Activated T-cell treated with anti-CD3 and anti-CD28 coated beads, Interleukin-2, amount 50 U/mL, for 24 hours (primary cell): ENCODE measurements at regions not wholly inside any gene's neighbourhood (a gene's known extent, or its start where the extent isn't known, plus 50 kb on each side); places are given as distances from the start of the nearest gene placed in this dataset.

Source experiments
- DNase-seq: peaks from one replicate; pipeline ENCODE4 v3.0.0-alpha.2; 2020
- H3K27ac Mint-ChIP-seq: 2 replicates; pipeline ENCODE4 v1.8.0; 2020; ENCODE audit warnings: mild to moderate bottlenecking, mixed read lengths
- H3K27me3 Mint-ChIP-seq: 2 replicates; pipeline ENCODE4 v1.8.0; 2020; ENCODE audit warnings: mixed read lengths
- H3K36me3 Mint-ChIP-seq: 2 replicates; pipeline ENCODE4 v1.8.0; 2020; ENCODE audit warnings: low read depth, mixed read lengths
- H3K4me1 Mint-ChIP-seq: 2 replicates; pipeline ENCODE4 v1.8.0; 2020; ENCODE audit warnings: low read depth, mixed read lengths
- H3K4me3 Mint-ChIP-seq: 2 replicates; pipeline ENCODE4 v1.8.0; 2020; ENCODE audit warnings: mild to moderate bottlenecking, moderate library complexity, mixed read lengths
- H3K9me3 Mint-ChIP-seq: 2 replicates; pipeline ENCODE4 v1.8.0; 2020; ENCODE audit warnings: mixed read lengths

DNA sequence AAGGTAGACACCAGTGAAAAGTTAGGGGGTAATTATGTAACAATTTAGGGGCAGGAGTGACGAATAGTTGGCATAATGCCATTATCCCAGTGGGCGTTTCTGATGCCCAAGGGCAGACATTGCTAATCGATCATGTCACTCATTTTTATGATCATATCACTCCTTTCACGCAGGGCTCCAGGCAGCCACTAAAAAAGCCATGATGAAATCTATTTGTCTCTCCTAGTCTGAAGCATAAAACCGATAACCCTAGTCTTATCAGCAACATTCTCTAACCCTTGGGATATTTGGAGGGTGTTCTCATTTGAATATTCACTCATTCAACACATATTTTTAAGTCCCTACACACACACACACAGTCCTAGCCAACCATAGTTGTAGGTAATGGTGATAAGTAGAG is 114.9 kb downstream of the NMUR2 start:
- H3K9me3 Mint-ChIP-seq: no peaks in the 10 kb centered on the region
- no peaks in the 10 kb centered on the region for H3K4me1 Mint-ChIP-seq
- H3K36me3 Mint-ChIP-seq: no peaks in the 10 kb centered on the region
- DNase-seq: no peak
- H3K27ac Mint-ChIP-seq: no peak overlapping the region
- peaks cover 4% of the 10 kb centered on the region for H3K27me3 Mint-ChIP-seq
- H3K4me3 Mint-ChIP-seq: no peak overlapping the region

DNA sequence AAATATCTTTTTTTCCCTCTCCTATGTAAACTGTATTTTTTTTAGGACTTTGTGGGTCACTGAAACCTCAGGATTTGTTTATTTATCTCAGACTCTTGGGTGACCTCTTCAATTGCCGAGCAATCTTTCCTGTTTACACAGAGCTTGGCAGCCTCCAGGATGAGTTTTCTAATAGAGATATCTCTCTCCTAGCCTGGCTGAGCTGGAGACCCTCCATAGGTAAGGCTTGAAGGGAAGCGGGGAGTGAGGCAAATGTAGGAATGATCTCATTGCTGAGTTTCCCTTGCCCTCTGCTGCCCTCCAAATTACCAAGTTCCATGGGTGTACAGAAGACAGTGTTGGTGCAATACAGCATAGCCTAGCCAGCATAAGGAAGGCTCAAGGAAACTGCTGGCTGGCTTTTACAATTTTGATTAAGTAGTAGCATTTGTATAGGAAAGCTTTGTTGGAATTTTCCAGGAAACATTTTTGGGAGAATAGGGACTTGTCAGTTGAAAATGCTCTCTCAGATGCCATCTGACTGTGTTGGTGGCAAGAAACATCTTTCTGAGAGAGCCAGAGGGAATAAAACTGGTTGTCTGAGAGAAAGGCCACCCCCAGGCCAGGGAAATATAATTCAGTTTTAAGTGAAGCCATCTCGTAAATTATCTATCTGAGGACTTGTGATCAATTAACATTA is 116.0 kb downstream of the NMUR2 start:
- Mint-ChIP-seq H3K27me3 (peaks cover 4% of the 10 kb centered on the region), H3K27ac (no peak overlapping the region), H3K4me1 (no peaks in the 10 kb centered on the region), H3K4me3 (no peak overlapping the region), H3K9me3 (no peaks in the 10 kb centered on the region), H3K36me3 (no peaks in the 10 kb centered on the region)
- no peak for DNase-seq

GRCh38 chr5:152288499-152288898 is 116.6 kb downstream of the NMUR2 start:
- Mint-ChIP-seq H3K36me3 (no peaks in the 10 kb centered on the region), H3K27ac (no peak overlapping the region), H3K4me3 (no peak overlapping the region)

DNA sequence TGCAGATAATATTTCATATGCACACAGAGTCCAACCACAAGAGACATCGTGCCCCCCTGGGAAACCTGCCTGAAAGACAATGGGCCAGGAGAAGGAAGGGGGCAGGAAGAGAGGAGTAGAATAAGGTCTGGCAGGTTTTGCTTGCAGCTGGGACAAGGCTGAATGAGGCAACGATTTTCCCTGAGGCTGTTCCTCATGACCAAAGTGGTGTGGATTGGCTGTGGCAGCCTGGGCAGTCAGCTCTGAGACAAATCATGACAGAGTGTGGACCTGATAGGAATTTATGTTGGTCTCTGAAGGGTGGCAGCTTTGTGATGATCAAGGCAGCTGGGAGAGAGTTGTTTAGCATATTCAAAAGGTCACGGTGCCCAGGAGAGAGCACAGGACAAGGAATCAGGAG is 119.3 kb downstream of the NMUR2 start:
- Mint-ChIP-seq H3K4me1 (no peaks in the 10 kb centered on the region), H3K27ac (no peak overlapping the region), H3K36me3 (no peaks in the 10 kb centered on the region), H3K27me3 (peaks cover 4% of the 10 kb centered on the region), H3K9me3 (no peaks in the 10 kb centered on the region), H3K4me3 (no peak overlapping the region)
- DNase-seq: no peak

More at GRCh38 chr5:152288499-152288898, 116.6 kb downstream of the NMUR2 start:
- Mint-ChIP-seq H3K9me3 (no peaks in the 10 kb centered on the region), H3K27me3 (peaks cover 4% of the 10 kb centered on the region), H3K4me1 (no peaks in the 10 kb centered on the region)
- no peak for DNase-seq

DNA sequence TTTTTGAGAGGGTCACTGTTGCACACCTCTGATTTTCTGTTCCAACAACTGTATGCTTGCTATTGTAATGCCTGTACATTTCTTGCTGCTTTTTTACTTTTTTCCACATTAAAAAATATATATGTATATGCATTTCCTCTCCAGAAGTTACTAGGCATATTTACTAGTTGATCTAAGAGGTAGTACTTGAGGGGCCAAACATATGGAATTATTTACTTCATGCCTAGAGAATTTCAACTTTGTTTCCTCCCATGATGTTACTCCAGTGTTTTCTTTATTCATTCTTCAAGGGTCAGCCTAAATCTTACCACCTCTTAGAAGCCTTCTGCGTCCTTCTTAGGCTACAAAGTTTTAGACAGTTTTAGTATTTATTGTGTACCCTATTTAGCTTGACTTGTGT is 122.7 kb downstream of the NMUR2 start:
- Mint-ChIP-seq H3K36me3 (no peaks in the 10 kb centered on the region), H3K4me1 (no peaks in the 10 kb centered on the region)
- no peak for DNase-seq

DNA sequence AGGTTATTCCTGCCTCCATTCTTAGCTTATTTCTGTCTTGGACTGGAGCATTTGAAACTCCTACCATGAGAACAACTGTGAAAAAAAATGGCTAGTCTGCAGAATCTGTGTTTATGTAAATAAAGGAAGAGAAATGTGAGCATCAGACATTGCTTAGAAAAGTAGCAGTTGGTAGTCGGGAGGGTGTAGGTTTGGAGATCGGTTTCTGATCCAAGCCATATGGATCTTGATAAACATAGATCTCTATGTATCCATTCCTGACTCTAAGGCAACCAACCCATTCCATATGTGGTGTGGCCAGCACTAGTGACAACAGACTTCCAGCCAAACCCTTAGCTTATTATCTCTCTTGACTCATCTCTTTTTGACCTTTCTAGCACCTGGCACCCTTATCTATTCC is 127.1 kb downstream of the NMUR2 start:
- H3K4me1 Mint-ChIP-seq: no peaks in the 10 kb centered on the region
- no peak overlapping the region for H3K27ac Mint-ChIP-seq
- no peak for DNase-seq
- no peaks in the 10 kb centered on the region for H3K9me3 Mint-ChIP-seq
- H3K27me3 Mint-ChIP-seq: peaks cover 4% of the 10 kb centered on the region
- H3K36me3 Mint-ChIP-seq: no peaks in the 10 kb centered on the region
- H3K4me3 Mint-ChIP-seq: no peak overlapping the region

More for the DNA sequence above, 122.7 kb downstream of the NMUR2 start:
- no peak overlapping the region for H3K27ac Mint-ChIP-seq
- peaks cover 8% of the 10 kb centered on the region for H3K27me3 Mint-ChIP-seq
- no peak overlapping the region for H3K4me3 Mint-ChIP-seq
- H3K9me3 Mint-ChIP-seq: no peaks in the 10 kb centered on the region

- Mint-ChIP-seq H3K9me3 (no peaks in the 10 kb centered on the region), H3K4me3 (no peak overlapping the region), H3K27me3 (peaks cover 4% of the 10 kb centered on the region), H3K4me1 (no peaks in the 10 kb centered on the region), H3K27ac (no peak overlapping the region), H3K36me3 (no peaks in the 10 kb centered on the region)
- no peak for DNase-seq
These were observed 130.9 kb downstream of the NMUR2 start for GRCh38 chr5:152274224-152274623.

DNA sequence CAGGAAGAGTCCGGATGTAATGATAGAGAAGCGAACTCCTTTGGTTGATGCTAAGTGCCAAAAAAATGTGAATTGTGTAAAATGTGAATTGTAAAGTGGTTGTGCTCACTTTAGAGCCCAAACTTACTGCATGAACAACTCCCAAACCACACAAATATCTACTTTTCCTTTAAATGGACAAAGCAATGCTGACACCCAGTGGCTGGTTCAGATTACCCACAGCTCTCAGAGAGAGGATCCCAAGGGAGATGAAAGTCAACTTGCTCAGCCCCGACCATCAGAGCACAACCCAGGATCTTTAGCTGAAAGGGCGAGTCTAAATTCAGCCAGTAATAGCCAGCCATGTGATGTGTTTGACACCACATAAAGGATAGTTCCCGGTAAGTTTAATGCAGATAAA is 133.7 kb downstream of the NMUR2 start:
- Mint-ChIP-seq H3K9me3 (no peaks in the 10 kb centered on the region), H3K36me3 (no peaks in the 10 kb centered on the region), H3K4me3 (no peak overlapping the region), H3K4me1 (no peaks in the 10 kb centered on the region), H3K27ac (no peak overlapping the region), H3K27me3 (no peaks in the 10 kb centered on the region)
- no peak for DNase-seq

DNA sequence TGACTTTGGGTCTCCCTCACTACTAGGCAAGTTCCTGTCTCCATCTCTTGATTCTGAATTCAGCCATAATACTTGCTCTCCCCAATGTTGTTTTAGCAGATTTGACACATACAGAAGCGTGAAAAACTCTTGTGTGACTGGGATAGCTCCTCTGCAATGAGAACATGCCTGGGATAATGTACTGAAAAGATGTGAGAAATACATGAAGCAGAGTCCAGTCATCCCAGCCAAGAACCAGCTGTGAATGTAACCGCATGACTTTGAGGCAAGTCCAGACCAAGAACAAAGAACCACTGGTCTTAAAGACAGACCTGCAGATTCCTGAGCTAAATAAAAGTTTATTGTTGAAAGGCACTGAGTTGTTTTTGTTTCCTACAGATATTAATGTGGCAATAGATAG is 135.0 kb downstream of the NMUR2 start:
- DNase-seq: no peak
- Mint-ChIP-seq H3K4me3 (no peak overlapping the region), H3K36me3 (no peaks in the 10 kb centered on the region), H3K27ac (no peak overlapping the region), H3K4me1 (no peaks in the 10 kb centered on the region), H3K9me3 (no peaks in the 10 kb centered on the region), H3K27me3 (no peaks in the 10 kb centered on the region)

GRCh38 chr5:152269533-152269932 is 135.5 kb downstream of the NMUR2 start:
- no peaks in the 10 kb centered on the region for H3K27me3 Mint-ChIP-seq

GRCh38 chr5:152264645-152265254 is 140.3 kb downstream of the NMUR2 start:
- Mint-ChIP-seq H3K9me3 (no peaks in the 10 kb centered on the region), H3K4me3 (no peak overlapping the region), H3K27me3 (no peaks in the 10 kb centered on the region), H3K4me1 (no peaks in the 10 kb centered on the region), H3K27ac (no peak overlapping the region), H3K36me3 (no peaks in the 10 kb centered on the region)
- no peak for DNase-seq

More at GRCh38 chr5:152269533-152269932, 135.5 kb downstream of the NMUR2 start:
- DNase-seq: no peak
- no peaks in the 10 kb centered on the region for H3K4me1 Mint-ChIP-seq
- H3K27ac Mint-ChIP-seq: no peak overlapping the region
- H3K36me3 Mint-ChIP-seq: no peaks in the 10 kb centered on the region
- H3K9me3 Mint-ChIP-seq: no peaks in the 10 kb centered on the region
- H3K4me3 Mint-ChIP-seq: no peak overlapping the region

GRCh38 chr5:152262667-152263066 is 142.4 kb downstream of the NMUR2 start:
- Mint-ChIP-seq H3K4me1 (no peaks in the 10 kb centered on the region), H3K27me3 (no peaks in the 10 kb centered on the region), H3K36me3 (no peaks in the 10 kb centered on the region), H3K27ac (no peak overlapping the region), H3K4me3 (no peak overlapping the region), H3K9me3 (no peaks in the 10 kb centered on the region)
- DNase-seq: no peak

GRCh38 chr5:152260940-152261339 is 144.1 kb downstream of the NMUR2 start:
- Mint-ChIP-seq H3K9me3 (no peaks in the 10 kb centered on the region), H3K27me3 (peaks cover 2% of the 10 kb centered on the region), H3K27ac (no peak overlapping the region), H3K4me1 (no peaks in the 10 kb centered on the region), H3K36me3 (no peaks in the 10 kb centered on the region), H3K4me3 (no peak overlapping the region)
- no peak for DNase-seq

GRCh38 chr5:152259702-152260101 is 145.4 kb downstream of the NMUR2 start:
- Mint-ChIP-seq H3K4me1 (no peaks in the 10 kb centered on the region), H3K4me3 (no peak overlapping the region), H3K27me3 (peaks cover 2% of the 10 kb centered on the region), H3K27ac (no peak overlapping the region), H3K36me3 (no peaks in the 10 kb centered on the region), H3K9me3 (no peaks in the 10 kb centered on the region)
- DNase-seq: no peak

DNA sequence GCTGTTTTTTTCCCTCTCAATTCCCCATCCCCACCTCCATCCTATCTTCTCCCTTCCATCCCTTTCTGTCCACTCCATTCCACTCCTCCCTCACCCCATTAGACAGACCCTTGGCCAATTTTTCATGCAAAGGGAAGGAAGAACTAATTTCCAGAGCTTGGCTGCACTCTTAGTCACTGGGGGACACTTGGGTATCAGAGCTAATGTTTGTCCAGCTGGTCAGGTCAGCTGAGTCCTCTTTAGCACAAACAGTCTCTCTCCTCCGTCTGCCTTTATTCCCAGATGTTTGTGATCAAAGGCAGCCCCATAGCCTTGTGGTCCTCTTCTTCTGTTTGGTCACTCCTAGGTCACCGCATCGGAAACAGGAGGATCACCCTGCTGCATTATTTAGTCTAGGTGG is 148.5 kb downstream of the NMUR2 start:
- peaks cover 2% of the 10 kb centered on the region for H3K27me3 Mint-ChIP-seq
- no peaks in the 10 kb centered on the region for H3K9me3 Mint-ChIP-seq
- H3K36me3 Mint-ChIP-seq: no peaks in the 10 kb centered on the region
- no peaks in the 10 kb centered on the region for H3K4me1 Mint-ChIP-seq
- H3K27ac Mint-ChIP-seq: no peak overlapping the region
- H3K4me3 Mint-ChIP-seq: no peak overlapping the region
- no peak for DNase-seq
